ENCODE measurements at regions not wholly inside any gene's neighbourhood (a gene's known extent, or its start where the extent isn't known, plus 50 kb on each side); places are given as distances from the start of the nearest gene placed in this dataset.

DNA sequence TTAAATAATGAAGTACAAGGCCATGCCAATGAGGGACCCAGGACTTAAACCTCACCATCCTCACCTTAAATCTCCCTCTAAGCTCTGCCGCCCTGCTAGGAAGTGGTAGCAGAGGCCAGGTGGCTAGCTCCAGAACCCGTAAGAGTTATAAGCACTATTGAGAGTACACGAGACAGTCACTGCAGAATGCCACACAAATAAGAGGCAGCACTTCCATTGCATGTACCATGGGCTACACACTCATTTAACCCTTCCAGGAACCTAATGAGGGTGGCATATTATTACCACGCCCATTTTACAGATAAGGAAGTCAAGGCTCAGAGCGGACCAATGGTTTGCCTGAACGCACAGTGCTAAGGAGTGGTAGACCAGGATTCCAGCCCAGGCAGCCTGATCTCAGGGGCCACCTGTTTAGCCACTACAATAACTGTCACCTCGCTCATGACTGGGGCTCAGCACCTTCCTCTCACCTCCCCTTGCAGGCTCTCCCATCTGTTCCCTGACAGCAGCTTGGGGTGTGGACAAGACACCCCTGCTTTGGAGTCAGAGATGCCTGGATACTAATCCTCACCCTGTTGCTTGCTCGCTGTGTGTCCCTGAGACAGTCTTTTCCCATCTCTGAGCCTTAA is 54.8 kb upstream of the ID3 start:
- DNase-seq, result no peak

DNA sequence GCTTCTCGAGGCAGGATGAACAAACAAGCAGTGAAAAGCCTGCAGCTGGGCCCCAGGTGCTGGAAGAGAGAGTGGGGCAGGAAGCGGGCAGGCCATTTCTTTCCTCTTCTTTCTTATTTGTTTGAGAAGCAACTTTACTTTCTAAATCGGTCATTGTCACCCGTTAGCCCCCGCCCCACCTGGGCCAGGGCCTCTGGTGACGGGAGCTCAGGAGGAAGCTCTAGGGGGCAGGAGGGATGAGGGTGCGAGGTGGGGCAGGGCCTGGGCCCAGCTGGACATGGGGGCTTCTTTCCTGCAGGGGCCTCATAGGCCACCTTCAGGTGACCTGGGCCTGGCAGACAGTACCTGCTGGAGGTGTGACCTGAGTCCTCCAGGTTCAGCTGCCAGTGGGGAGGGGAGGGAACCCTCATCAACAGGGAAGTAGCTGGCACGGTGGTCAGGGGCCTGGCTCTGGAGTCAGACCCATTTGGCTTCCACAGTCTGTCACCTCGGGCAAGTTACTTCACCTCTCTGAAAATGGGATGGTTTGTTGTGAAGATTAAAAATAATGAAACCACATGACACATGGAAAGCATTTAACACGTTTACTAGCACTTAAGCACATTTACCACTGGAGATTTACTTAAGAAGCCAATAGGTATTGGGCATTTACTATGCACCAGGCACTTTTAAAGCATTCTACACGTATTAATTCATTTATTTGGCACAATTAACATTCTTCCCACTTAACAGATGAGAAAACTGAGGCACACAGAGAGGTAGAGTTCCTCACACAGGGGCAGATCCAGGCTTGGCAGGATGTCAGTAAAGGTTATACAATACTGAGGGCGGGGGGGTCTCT is 54.1 kb upstream of the ID3 start:
- DNase-seq, result no peak

DNA sequence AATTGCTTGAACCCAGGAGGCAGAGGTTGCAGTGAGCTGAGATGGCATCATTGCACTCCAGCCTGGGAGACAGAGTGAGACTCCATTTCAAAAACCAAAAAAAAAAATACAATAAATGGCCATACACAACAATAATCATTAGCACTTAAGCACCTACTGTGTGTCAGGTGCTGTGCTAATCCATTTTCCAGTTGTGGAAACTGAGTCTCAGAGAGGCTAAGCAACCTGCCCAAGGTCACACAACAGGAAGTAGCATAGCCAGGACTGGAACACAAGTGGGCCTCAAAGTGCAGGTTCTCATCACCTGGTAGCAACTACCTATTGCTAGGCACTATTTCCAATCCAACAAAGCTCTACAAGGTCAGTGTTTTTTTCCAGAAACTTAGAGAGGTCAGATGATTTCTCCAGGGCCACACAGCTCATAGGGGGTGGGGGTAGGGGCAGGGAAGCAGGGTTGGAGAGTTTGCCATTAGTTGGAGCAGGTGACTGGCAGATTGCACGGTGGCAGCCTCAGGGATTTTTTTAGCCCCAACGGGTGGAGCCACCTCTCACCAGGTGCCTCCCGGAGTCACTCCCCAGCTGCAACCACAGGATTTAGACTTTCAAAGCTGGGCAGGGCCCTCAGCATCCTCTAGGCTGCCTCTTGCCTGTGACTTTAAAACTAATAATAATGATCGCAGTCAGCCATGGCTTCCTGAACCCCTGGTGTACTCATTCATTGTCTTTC is 52.5 kb upstream of the ID3 start:
- no peak for DNase-seq

DNA sequence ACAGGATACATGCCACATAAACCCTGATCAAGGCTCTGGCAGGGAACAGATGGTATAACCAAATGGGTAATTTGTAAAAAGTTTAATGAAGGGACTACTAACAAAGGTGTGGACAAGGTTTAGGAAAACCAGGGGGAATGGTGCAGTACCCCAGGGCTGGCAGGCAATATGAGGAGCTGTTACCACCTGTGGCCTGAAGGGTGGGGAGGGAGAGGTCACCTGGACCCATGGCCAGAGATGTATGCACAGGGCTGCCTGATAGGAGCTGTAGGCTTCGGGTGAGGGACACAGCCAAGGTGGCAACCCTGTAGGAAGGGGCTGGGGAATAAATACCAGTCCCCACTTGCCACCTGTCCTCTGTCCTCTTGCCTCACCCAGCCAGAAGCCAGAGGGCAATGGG is 51.4 kb upstream of the ID3 start:
- no peak for DNase-seq

DNA sequence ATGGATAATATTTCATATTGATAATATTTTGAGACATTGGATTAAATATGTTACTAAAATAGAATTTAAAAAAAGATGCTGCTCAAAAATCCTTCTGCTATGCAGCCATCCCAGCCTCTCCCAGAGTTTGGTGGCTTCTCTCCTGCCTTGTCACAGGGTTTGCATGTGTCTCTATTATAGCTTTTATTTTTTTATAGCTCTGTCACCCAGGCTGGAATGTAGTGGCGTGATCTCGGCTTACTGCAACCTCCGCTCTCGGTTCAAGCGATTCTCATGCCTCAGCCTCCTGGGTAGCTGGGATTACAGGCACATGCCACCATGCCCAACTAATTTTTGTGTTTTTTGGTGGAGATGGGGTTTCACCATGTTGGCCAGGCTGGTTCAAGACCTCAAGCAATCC is 50.7 kb upstream of the ID3 start:
- no peak for DNase-seq

Measured in SHP77 treated with DMSO at 0.1 percent for 48 hours (cell line).